ENCODE measurements at regions not wholly inside any gene's neighbourhood (a gene's known extent, or its start where the extent isn't known, plus 50 kb on each side); places are given as distances from the start of the nearest gene placed in this dataset.

GRCh38 chr2:188751816-188752215 is 222.4 kb upstream of the COL3A1 start:
- ChIA-PET CTCF (ENCODE audit: partially characterized antibody) (no interaction called here), POLR2A (ENCODE audit: partially characterized antibody) (no interaction called here)
- Histone ChIP-seq H3K9me3 (ENCODE audit: control insufficient read depth in 1 of 2, low read length in 2 of 2) (no peaks in the 10 kb centered on the region), H3K36me3 (ENCODE audit: insufficient read depth, low read length) (no peaks in the 10 kb centered on the region), H3K4me3 (ENCODE audit: low read length in 2 of 2) (no peak overlapping the region), H3K27me3 (ENCODE audit: insufficient read depth, low read length) (no peaks in the 10 kb centered on the region), H3K4me1 (ENCODE audit: insufficient read depth, low read length) (no peaks in the 10 kb centered on the region), H3K27ac (ENCODE audit: low read depth, low read length) (no peak overlapping the region)
- Mint-ChIP-seq H3K27ac (no peak overlapping the region), H3K36me3 (no peaks in the 10 kb centered on the region), H3K4me3 (no peak overlapping the region), H3K9me3 (peaks cover 0 to 13% (median 5%) of the 10 kb centered on the region in 8 donors), H3K4me1 (no peaks in the 10 kb centered on the region), H3K27me3 (peaks cover 0 to 1% of the 10 kb centered on the region in 2 donors)
- no peak for DNase-seq
- intact Hi-C loops (cut with micrococcal nuclease), result no loop called here

GRCh38 chr2:188752311-188752710 is 221.9 kb upstream of the COL3A1 start:
- peaks cover 0 to 1% of the 10 kb centered on the region in 2 donors for H3K27me3 Mint-ChIP-seq
- Histone ChIP-seq H3K4me3 (ENCODE audit: low read length in 2 of 2) (no peak overlapping the region), H3K36me3 (ENCODE audit: insufficient read depth, low read length) (no peaks in the 10 kb centered on the region), H3K27ac (ENCODE audit: low read depth, low read length) (no peak overlapping the region), H3K27me3 (ENCODE audit: insufficient read depth, low read length) (no peaks in the 10 kb centered on the region), H3K4me1 (ENCODE audit: insufficient read depth, low read length) (no peaks in the 10 kb centered on the region), H3K9me3 (ENCODE audit: control insufficient read depth in 1 of 2, low read length in 2 of 2) (no peaks in the 10 kb centered on the region)
- no peak overlapping the region for H3K4me3 Mint-ChIP-seq
- intact Hi-C loops (cut with micrococcal nuclease), result no loop called here
- CTCF ChIA-PET (ENCODE audit: partially characterized antibody), result no interaction called here
- H3K9me3 Mint-ChIP-seq, result peaks cover 0 to 18% (median 7%) of the 10 kb centered on the region in 8 donors
- H3K36me3 Mint-ChIP-seq, result no peaks in the 10 kb centered on the region
- POLR2A ChIA-PET (ENCODE audit: partially characterized antibody), result no interaction called here
- H3K4me1 Mint-ChIP-seq, result no peaks in the 10 kb centered on the region
- DNase-seq, result no peak
- no peak overlapping the region for H3K27ac Mint-ChIP-seq

DNA sequence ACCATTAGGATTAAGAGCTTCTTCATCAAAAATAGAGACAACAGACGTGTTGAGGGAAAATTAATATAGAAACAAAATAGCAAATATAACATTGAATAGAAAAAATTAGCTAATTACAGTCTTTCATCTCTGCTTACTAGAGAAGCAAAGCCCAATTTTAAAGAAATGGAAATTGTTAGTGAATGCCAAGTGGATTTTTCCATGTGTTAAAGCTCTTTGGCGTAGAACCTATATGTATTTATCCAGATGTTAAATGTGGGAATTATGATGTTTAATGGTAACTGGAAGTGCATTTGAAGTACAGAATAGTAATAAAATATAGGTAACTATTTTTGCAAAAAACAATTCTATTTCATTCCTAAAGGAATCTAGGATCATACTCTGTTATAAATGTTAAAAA is 212.0 kb upstream of the COL3A1 start:
- POLR2A ChIA-PET (ENCODE audit: partially characterized antibody), result no interaction called here
- no peak overlapping the region for H3K4me3 ChIP-seq (ENCODE audit: low read length in 2 of 2)
- H3K36me3 ChIP-seq (ENCODE audit: insufficient read depth, low read length), result no peaks in the 10 kb centered on the region
- no peaks in the 10 kb centered on the region for H3K9me3 ChIP-seq (ENCODE audit: control insufficient read depth in 1 of 2, low read length in 2 of 2)
- no peaks in the 10 kb centered on the region for H3K36me3 Mint-ChIP-seq
- no peaks in the 10 kb centered on the region for H3K27me3 ChIP-seq (ENCODE audit: insufficient read depth, low read length)
- intact Hi-C loops (cut with micrococcal nuclease), result no loop called here
- no peak overlapping the region for H3K27ac ChIP-seq (ENCODE audit: low read depth, low read length)
- no peak for DNase-seq
- peaks cover 0 to 1% of the 10 kb centered on the region in 2 donors for H3K27me3 Mint-ChIP-seq
- peaks cover 0 to 13% (median 3%) of the 10 kb centered on the region in 8 donors for H3K9me3 Mint-ChIP-seq
- H3K4me1 ChIP-seq (ENCODE audit: insufficient read depth, low read length), result no peaks in the 10 kb centered on the region
- no peak overlapping the region for H3K27ac Mint-ChIP-seq
- H3K4me3 Mint-ChIP-seq, result no peak overlapping the region
- H3K4me1 Mint-ChIP-seq, result no peaks in the 10 kb centered on the region
- CTCF ChIA-PET (ENCODE audit: partially characterized antibody), result no interaction called here

- DNase-seq, result no peak
- no peak overlapping the region for H3K27ac ChIP-seq (ENCODE audit: low read depth, low read length)
- no peak overlapping the region for H3K4me3 Mint-ChIP-seq
- H3K27me3 ChIP-seq (ENCODE audit: insufficient read depth, low read length), result no peaks in the 10 kb centered on the region
- H3K9me3 Mint-ChIP-seq, result peaks cover 0 to 3% (median 0%) of the 10 kb centered on the region in 8 donors
- no peaks in the 10 kb centered on the region for H3K9me3 ChIP-seq (ENCODE audit: control insufficient read depth in 1 of 2, low read length in 2 of 2)
- H3K4me1 ChIP-seq (ENCODE audit: insufficient read depth, low read length), result no peaks in the 10 kb centered on the region
- H3K27me3 Mint-ChIP-seq, result no peaks in the 10 kb centered on the region
- intact Hi-C loops (cut with micrococcal nuclease), result no loop called here
- H3K4me3 ChIP-seq (ENCODE audit: low read length in 2 of 2), result no peak overlapping the region
- ChIA-PET POLR2A (ENCODE audit: partially characterized antibody) (no interaction called here), CTCF (ENCODE audit: partially characterized antibody) (no interaction called here)
- H3K36me3 Mint-ChIP-seq, result no peaks in the 10 kb centered on the region
- H3K27ac Mint-ChIP-seq, result no peak overlapping the region
- no peaks in the 10 kb centered on the region for H3K4me1 Mint-ChIP-seq
- no peaks in the 10 kb centered on the region for H3K36me3 ChIP-seq (ENCODE audit: insufficient read depth, low read length)
Observed at GRCh38 chr2:188765522-188766470, 208.4 kb upstream of the COL3A1 start.

- CTCF ChIA-PET (ENCODE audit: partially characterized antibody), result no interaction called here
- no peaks in the 10 kb centered on the region for H3K4me1 Mint-ChIP-seq
- no peaks in the 10 kb centered on the region for H3K9me3 ChIP-seq (ENCODE audit: control insufficient read depth in 1 of 2, low read length in 2 of 2)
- H3K27me3 ChIP-seq (ENCODE audit: insufficient read depth, low read length), result no peaks in the 10 kb centered on the region
- H3K9me3 Mint-ChIP-seq, result peaks cover 0 to 3% (median 0%) of the 10 kb centered on the region in 8 donors
- POLR2A ChIA-PET (ENCODE audit: partially characterized antibody), result no interaction called here
- no peak overlapping the region for H3K27ac Mint-ChIP-seq
- H3K4me3 Mint-ChIP-seq, result no peak overlapping the region
- H3K27ac ChIP-seq (ENCODE audit: low read depth, low read length), result no peak overlapping the region
- intact Hi-C loops (cut with micrococcal nuclease), result no loop called here
- H3K4me1 ChIP-seq (ENCODE audit: insufficient read depth, low read length), result no peaks in the 10 kb centered on the region
- H3K36me3 ChIP-seq (ENCODE audit: insufficient read depth, low read length), result no peaks in the 10 kb centered on the region
- H3K36me3 Mint-ChIP-seq, result no peaks in the 10 kb centered on the region
- no peaks in the 10 kb centered on the region for H3K27me3 Mint-ChIP-seq
- no peak overlapping the region for H3K4me3 ChIP-seq (ENCODE audit: low read length in 2 of 2)
- DNase-seq, result no peak
Observed at GRCh38 chr2:188766471-188766856, 207.7 kb upstream of the COL3A1 start.

GRCh38 chr2:188767176-188767575 is 207.0 kb upstream of the COL3A1 start:
- H3K4me1 Mint-ChIP-seq, result no peaks in the 10 kb centered on the region
- no peak overlapping the region for H3K27ac ChIP-seq (ENCODE audit: low read depth, low read length)
- no peaks in the 10 kb centered on the region for H3K4me1 ChIP-seq (ENCODE audit: insufficient read depth, low read length)
- H3K4me3 ChIP-seq (ENCODE audit: low read length in 2 of 2), result no peak overlapping the region
- ChIA-PET POLR2A (ENCODE audit: partially characterized antibody) (no interaction called here), CTCF (ENCODE audit: partially characterized antibody) (no interaction called here)
- no peaks in the 10 kb centered on the region for H3K27me3 ChIP-seq (ENCODE audit: insufficient read depth, low read length)
- H3K4me3 Mint-ChIP-seq, result no peak overlapping the region
- H3K27ac Mint-ChIP-seq, result no peak overlapping the region
- peaks cover 0 to 3% (median 0%) of the 10 kb centered on the region in 8 donors for H3K9me3 Mint-ChIP-seq
- no peaks in the 10 kb centered on the region for H3K9me3 ChIP-seq (ENCODE audit: control insufficient read depth in 1 of 2, low read length in 2 of 2)
- H3K27me3 Mint-ChIP-seq, result no peaks in the 10 kb centered on the region
- H3K36me3 ChIP-seq (ENCODE audit: insufficient read depth, low read length), result no peaks in the 10 kb centered on the region
- no peak for DNase-seq
- H3K36me3 Mint-ChIP-seq, result no peaks in the 10 kb centered on the region
- intact Hi-C loops (cut with micrococcal nuclease), result no loop called here

- no peaks in the 10 kb centered on the region for H3K4me1 Mint-ChIP-seq
- no peaks in the 10 kb centered on the region for H3K9me3 ChIP-seq (ENCODE audit: control insufficient read depth in 1 of 2, low read length in 2 of 2)
- CTCF ChIA-PET (ENCODE audit: partially characterized antibody), result no interaction called here
Observed at GRCh38 chr2:188770296-188770695, 203.9 kb upstream of the COL3A1 start.

More at GRCh38 chr2:188770296-188770695, 203.9 kb upstream of the COL3A1 start:
- Mint-ChIP-seq H3K4me3 (no peak overlapping the region), H3K36me3 (no peaks in the 10 kb centered on the region), H3K9me3 (peaks cover 0 to 4% (median 0%) of the 10 kb centered on the region in 8 donors), H3K27me3 (no peaks in the 10 kb centered on the region), H3K27ac (no peak overlapping the region)
- no peak for DNase-seq
- intact Hi-C loops (cut with micrococcal nuclease), result no loop called here
- Histone ChIP-seq H3K27ac (ENCODE audit: low read depth, low read length) (no peak overlapping the region), H3K4me1 (ENCODE audit: insufficient read depth, low read length) (no peaks in the 10 kb centered on the region), H3K4me3 (ENCODE audit: low read length in 2 of 2) (no peak overlapping the region), H3K36me3 (ENCODE audit: insufficient read depth, low read length) (no peaks in the 10 kb centered on the region), H3K27me3 (ENCODE audit: insufficient read depth, low read length) (no peaks in the 10 kb centered on the region)
- POLR2A ChIA-PET (ENCODE audit: partially characterized antibody), result no interaction called here
